Nephron progenitor cell (in vitro differentiated cells): ENCODE measurements at regions not wholly inside any gene's neighbourhood (a gene's known extent, or its start where the extent isn't known, plus 50 kb on each side); places are given as distances from the start of the nearest gene placed in this dataset.

Experiments used
- DNase-seq: peaks from one replicate; pipeline ENCODE4 v3.0.0; 2021
- H3K27ac Mint-ChIP-seq: 2 replicates; pipeline ENCODE4 v1.8.0; 2021; ENCODE audit warnings: mild to moderate bottlenecking, moderate library complexity, mixed read lengths
- H3K27me3 Mint-ChIP-seq: 2 replicates; pipeline ENCODE4 v1.8.0; 2021; ENCODE audit warnings: mild to moderate bottlenecking, low read depth, mixed read lengths; ENCODE audit not compliant: poor library complexity
- H3K36me3 Mint-ChIP-seq: 2 replicates; pipeline ENCODE4 v1.8.0; 2021; ENCODE audit warnings: low read depth, mixed read lengths
- H3K4me1 Mint-ChIP-seq: 2 replicates; pipeline ENCODE4 v1.8.0; 2021; ENCODE audit warnings: mixed read lengths
- H3K4me3 Mint-ChIP-seq: 2 replicates; pipeline ENCODE4 v1.8.0; 2021; ENCODE audit warnings: mild to moderate bottlenecking, moderate library complexity, mixed read lengths
- H3K9me3 Mint-ChIP-seq: 2 replicates; pipeline ENCODE4 v1.8.0; 2021; ENCODE audit warnings: mild to moderate bottlenecking, moderate library complexity, mixed read lengths
- CTCF ChIP-seq: fragments of 200-600 bp; sonication (generic); IDR thresholded peaks from 2 replicates; pipeline ENCODE4 v1.5.0; 2021; ENCODE audit warnings: antibody characterized with exemption

GRCh38 chr2:7707723-7708122, 790.5 kb downstream of the RNF144A start:
- TF ChIP-seq CTCF, result no peak
- peaks cover 8% of the 10 kb centered on the region for H3K4me1 Mint-ChIP-seq
- H3K27ac Mint-ChIP-seq, result no peak overlapping the region
- H3K4me3 Mint-ChIP-seq, result no peak overlapping the region
- no peaks in the 10 kb centered on the region for H3K9me3 Mint-ChIP-seq
- no peak for DNase-seq
- H3K27me3 Mint-ChIP-seq, result peaks cover 11% of the 10 kb centered on the region
- H3K36me3 Mint-ChIP-seq, result no peaks in the 10 kb centered on the region

DNA sequence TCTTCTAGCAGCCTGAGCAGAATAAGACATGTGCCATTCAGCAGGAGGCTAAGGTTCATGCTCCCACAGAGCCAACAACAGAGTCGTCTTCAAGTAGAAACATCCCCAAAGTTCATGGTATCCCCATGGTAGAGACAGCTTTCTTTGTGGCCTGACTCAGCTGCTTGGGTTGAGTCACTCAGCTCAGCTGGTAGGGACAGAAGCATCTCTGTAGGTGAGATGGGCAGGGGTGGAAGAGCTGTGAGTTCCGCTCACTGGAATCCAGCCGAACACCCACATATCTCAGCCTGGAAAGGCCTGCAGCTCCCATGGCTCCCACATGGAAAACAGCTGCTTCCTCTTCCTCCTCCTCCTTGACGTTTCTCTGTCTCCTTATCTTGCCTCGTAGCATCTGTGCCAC, 792.7 kb downstream of the RNF144A start:
- H3K4me1 Mint-ChIP-seq, result no peaks in the 10 kb centered on the region
- no peak overlapping the region for H3K4me3 Mint-ChIP-seq
- no peak overlapping the region for H3K27ac Mint-ChIP-seq
- peaks cover 14% of the 10 kb centered on the region for H3K27me3 Mint-ChIP-seq
- H3K9me3 Mint-ChIP-seq, result no peaks in the 10 kb centered on the region
- TF ChIP-seq CTCF, result no peak
- no peaks in the 10 kb centered on the region for H3K36me3 Mint-ChIP-seq
- DNase-seq, result no peak

DNA sequence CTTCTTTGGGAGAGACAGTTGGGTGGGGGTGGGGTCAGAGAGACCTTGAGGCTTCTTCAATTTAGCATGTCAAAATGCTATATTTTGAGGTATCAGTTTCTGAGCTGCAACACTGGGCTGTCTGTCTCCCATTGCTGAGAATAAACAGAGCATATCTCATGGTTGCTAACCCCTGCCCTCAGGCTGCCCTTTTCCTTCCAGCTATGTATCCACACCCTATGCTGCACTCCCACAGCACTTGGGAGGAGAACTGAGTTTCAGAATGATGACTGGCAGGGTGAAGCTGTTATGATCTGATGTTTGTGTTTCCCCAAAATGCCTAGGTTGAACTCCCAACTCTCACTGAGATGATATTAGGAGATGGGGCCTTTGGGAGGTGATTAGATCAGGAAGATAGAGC, 794.0 kb downstream of the RNF144A start:
- Mint-ChIP-seq H3K36me3 (no peaks in the 10 kb centered on the region), H3K27ac (no peak overlapping the region), H3K27me3 (peaks cover 11% of the 10 kb centered on the region), H3K4me1 (no peaks in the 10 kb centered on the region), H3K9me3 (no peaks in the 10 kb centered on the region), H3K4me3 (no peak overlapping the region)
- no peak for DNase-seq
- TF ChIP-seq CTCF, result no peak

GRCh38 chr2:7719876-7720275, 802.7 kb downstream of the RNF144A start:
- Mint-ChIP-seq H3K27ac (no peak overlapping the region), H3K36me3 (no peaks in the 10 kb centered on the region), H3K4me1 (peaks cover 28% of the 10 kb centered on the region), H3K9me3 (no peaks in the 10 kb centered on the region), H3K27me3 (no peaks in the 10 kb centered on the region), H3K4me3 (no peak overlapping the region)
- TF ChIP-seq CTCF, result no peak
- no peak for DNase-seq

DNA sequence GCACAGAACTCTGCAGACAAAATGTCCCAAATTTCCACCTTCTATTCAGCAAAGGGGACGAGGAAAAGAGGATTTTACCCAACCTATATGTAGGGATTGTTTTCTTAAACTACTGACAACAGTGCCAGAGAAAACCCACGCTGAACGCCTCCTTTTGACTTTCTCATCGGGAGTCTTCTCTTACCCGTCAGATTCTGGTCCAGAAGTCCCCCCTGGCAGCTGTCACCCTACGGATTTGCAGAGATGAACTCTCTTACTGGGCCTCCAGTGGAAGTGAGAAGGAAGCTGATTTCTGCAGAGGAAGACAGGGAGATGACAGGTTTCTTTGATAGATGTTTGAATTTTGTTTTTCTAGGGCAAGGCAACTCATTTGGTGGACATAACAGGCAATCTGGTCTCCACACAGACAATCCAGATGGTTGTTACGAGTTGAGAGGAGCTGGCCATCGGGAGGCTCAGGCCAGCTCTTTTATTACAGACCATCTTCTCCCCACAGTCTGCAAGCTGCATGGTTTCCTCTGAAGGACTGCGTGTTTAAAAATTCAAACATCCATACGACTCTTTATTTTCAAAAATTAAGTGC, 804.3 kb downstream of the RNF144A start:
- peaks cover 39% of the 10 kb centered on the region for H3K4me1 Mint-ChIP-seq
- no peak for TF ChIP-seq CTCF
- no peaks in the 10 kb centered on the region for H3K27me3 Mint-ChIP-seq
- no peak for DNase-seq
- no peak overlapping the region for H3K4me3 Mint-ChIP-seq
- no peaks in the 10 kb centered on the region for H3K9me3 Mint-ChIP-seq
- H3K27ac Mint-ChIP-seq, result peak overlapping the region; percentile 38
- no peaks in the 10 kb centered on the region for H3K36me3 Mint-ChIP-seq

DNA sequence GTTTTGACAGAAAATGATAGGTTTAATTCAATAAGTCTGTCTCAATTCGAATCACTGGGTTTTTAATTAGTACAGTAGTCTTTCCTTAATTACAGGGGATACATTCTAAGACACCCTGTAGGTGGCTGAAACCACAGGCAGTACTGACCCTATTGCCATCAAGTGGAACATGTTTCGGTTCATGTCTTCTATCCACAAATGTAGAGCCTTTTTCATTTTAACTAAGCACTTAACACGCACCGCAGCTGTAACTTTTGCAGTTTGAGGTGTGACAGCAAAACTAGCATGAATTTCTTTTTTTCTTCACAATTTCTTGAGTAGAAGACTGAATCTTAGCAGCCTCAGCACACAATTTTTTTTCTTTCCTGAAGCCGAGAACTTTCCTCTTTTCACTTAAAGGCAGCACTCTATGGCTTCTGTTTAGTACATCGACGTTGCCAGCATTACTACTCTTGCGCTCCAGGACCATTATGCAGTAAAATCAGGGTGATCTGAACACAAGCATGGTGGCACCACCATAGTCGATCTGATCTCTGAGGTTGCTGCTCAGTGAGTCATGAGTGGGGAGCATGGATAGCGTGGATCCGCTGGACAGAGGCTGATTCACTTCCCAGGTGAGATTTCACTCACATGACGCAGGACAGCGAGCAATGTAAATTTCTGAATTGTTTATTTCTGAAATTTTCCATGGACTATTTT, 805.1 kb downstream of the RNF144A start:
- no peak overlapping the region for H3K27ac Mint-ChIP-seq
- H3K4me3 Mint-ChIP-seq, result no peak overlapping the region
- no peak for DNase-seq
- peaks cover 39% of the 10 kb centered on the region for H3K4me1 Mint-ChIP-seq
- H3K27me3 Mint-ChIP-seq, result no peaks in the 10 kb centered on the region
- H3K9me3 Mint-ChIP-seq, result no peaks in the 10 kb centered on the region
- H3K36me3 Mint-ChIP-seq, result no peaks in the 10 kb centered on the region
- TF ChIP-seq CTCF, result no peak
